Epithelial cell of proximal tubule (primary cell): ENCODE measurements at regions not wholly inside any gene's neighbourhood (a gene's known extent, or its start where the extent isn't known, plus 50 kb on each side); places are given as distances from the start of the nearest gene placed in this dataset.

ENCODE experiments used
- DNase-seq: peaks from one replicate; pipeline ENCODE4 v3.0.0-alpha.2; 2011; ENCODE audit warnings: low read depth
- H3K4me3 ChIP-seq: 2 replicates; pipeline ENCODE4 v1.5.1; 2011; ENCODE audit warnings: low read depth, mild to moderate bottlenecking, low read length
- CTCF ChIP-seq: conservative IDR thresholded peaks from 2 replicates; pipeline ENCODE4 v1.5.1; 2012; ENCODE audit warnings: low read depth, mild to moderate bottlenecking, low read length

- no peak for DNase-seq
- TF ChIP-seq CTCF, result no peak
- no peak overlapping the region for H3K4me3 ChIP-seq
Observed at GRCh38 chr11:56910785-56911184, 77.9 kb upstream of the OR5AK2 start.

GRCh38 chr11:56910046-56910773, 78.5 kb upstream of the OR5AK2 start:
- DNase-seq, result no peak
- no peak for TF ChIP-seq CTCF
- H3K4me3 ChIP-seq, result no peak overlapping the region

- DNase-seq, result no peak
- no peak overlapping the region for H3K4me3 ChIP-seq
- no peak for TF ChIP-seq CTCF
Observed at GRCh38 chr11:56909563-56909962, 79.2 kb upstream of the OR5AK2 start.

GRCh38 chr11:56909080-56909479, 79.6 kb upstream of the OR5AK2 start:
- TF ChIP-seq CTCF, result no peak
- DNase-seq, result no peak
- no peak overlapping the region for H3K4me3 ChIP-seq

- no peak for DNase-seq
- no peak for TF ChIP-seq CTCF
- no peak overlapping the region for H3K4me3 ChIP-seq
Observed at GRCh38 chr11:56906683-56907148, 82.0 kb upstream of the OR5AK2 start.

GRCh38 chr11:56905936-56906335, 82.8 kb upstream of the OR5AK2 start:
- DNase-seq, result no peak
- no peak overlapping the region for H3K4me3 ChIP-seq
- no peak for TF ChIP-seq CTCF

- TF ChIP-seq CTCF, result no peak
- H3K4me3 ChIP-seq, result no peak overlapping the region
- DNase-seq, result no peak
Observed at GRCh38 chr11:56905442-56905841, 83.3 kb upstream of the OR5AK2 start.
